ENCODE measurements at regions not wholly inside any gene's neighbourhood (a gene's known extent, or its start where the extent isn't known, plus 50 kb on each side); places are given as distances from the start of the nearest gene placed in this dataset.

DNA sequence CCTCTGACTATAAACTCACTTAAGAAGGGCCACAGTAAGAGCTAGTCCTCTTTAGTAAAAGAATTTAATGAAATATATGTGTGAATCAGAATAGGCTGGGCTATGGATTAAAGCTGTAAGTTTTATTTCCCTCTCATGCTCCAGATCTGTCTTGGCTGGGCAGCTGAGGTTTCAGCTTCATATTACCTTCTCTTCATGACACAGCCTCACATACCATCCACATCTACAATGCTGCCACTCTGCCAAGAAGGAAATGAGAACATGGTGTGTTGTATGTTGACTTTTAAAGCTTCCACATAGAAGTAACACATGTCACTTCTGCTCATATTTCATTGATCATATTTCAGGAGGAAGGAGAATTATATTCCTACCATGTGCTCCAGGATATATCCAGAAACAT, 776.0 kb upstream of the ACO1 start:
- TF ChIP-seq, protein P1, sequence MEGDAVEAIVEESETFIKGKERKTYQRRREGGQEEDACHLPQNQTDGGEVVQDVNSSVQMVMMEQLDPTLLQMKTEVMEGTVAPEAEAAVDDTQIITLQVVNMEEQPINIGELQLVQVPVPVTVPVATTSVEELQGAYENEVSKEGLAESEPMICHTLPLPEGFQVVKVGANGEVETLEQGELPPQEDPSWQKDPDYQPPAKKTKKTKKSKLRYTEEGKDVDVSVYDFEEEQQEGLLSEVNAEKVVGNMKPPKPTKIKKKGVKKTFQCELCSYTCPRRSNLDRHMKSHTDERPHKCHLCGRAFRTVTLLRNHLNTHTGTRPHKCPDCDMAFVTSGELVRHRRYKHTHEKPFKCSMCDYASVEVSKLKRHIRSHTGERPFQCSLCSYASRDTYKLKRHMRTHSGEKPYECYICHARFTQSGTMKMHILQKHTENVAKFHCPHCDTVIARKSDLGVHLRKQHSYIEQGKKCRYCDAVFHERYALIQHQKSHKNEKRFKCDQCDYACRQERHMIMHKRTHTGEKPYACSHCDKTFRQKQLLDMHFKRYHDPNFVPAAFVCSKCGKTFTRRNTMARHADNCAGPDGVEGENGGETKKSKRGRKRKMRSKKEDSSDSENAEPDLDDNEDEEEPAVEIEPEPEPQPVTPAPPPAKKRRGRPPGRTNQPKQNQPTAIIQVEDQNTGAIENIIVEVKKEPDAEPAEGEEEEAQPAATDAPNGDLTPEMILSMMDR (tag by site-specific recombination; IDR thresholded peaks at IDR 0.05), result no peak
- no peak for TF ChIP-seq ZNF776 (tag by site-specific recombination; IDR thresholded peaks at IDR 0.05; ENCODE audit: borderline replicate concordance)
- no peak for TF ChIP-seq ZBTB1 (tag by site-specific recombination; IDR thresholded peaks at IDR 0.05)
- TF ChIP-seq KLF1 (tag by site-specific recombination; IDR thresholded peaks at IDR 0.05), result no peak
- no peak for TF ChIP-seq HOXD13 (CRISPR knock-in tag; IDR thresholded peaks at IDR 0.05; ENCODE audit: borderline replicate concordance)
- TF ChIP-seq, protein P2, sequence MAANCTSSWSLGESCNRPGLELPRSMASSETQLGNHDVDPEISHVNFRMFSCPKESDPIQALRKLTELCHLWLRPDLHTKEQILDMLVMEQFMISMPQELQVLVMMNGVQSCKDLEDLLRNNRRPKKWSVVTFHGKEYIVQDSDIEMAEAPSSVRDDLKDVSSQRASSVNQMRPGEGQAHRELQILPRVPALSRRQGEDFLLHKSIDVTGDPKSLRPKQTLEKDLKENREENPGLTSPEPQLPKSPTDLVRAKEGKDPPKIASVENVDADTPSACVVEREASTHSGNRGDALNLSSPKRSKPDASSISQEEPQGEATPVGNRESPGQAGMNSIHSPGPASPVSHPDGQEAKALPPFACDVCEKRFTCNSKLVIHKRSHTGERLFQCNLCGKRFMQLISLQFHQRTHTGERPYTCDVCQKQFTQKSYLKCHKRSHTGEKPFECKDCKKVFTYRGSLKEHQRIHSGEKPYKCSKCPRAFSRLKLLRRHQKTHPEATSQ (tag by site-specific recombination; IDR thresholded peaks at IDR 0.05), result no peak
- TF ChIP-seq, protein P3, sequence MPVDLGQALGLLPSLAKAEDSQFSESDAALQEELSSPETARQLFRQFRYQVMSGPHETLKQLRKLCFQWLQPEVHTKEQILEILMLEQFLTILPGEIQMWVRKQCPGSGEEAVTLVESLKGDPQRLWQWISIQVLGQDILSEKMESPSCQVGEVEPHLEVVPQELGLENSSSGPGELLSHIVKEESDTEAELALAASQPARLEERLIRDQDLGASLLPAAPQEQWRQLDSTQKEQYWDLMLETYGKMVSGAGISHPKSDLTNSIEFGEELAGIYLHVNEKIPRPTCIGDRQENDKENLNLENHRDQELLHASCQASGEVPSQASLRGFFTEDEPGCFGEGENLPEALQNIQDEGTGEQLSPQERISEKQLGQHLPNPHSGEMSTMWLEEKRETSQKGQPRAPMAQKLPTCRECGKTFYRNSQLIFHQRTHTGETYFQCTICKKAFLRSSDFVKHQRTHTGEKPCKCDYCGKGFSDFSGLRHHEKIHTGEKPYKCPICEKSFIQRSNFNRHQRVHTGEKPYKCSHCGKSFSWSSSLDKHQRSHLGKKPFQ (tag by site-specific recombination; IDR thresholded peaks at IDR 0.05), result no peak
- TF ChIP-seq, protein P4, sequence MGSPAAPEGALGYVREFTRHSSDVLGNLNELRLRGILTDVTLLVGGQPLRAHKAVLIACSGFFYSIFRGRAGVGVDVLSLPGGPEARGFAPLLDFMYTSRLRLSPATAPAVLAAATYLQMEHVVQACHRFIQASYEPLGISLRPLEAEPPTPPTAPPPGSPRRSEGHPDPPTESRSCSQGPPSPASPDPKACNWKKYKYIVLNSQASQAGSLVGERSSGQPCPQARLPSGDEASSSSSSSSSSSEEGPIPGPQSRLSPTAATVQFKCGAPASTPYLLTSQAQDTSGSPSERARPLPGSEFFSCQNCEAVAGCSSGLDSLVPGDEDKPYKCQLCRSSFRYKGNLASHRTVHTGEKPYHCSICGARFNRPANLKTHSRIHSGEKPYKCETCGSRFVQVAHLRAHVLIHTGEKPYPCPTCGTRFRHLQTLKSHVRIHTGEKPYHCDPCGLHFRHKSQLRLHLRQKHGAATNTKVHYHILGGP (tag by site-specific recombination; IDR thresholded peaks at IDR 0.05), result no peak
- TF ChIP-seq ZNF138 (tag by site-specific recombination; IDR thresholded peaks at IDR 0.05; ENCODE audit: borderline replicate concordance), result no peak
- TF ChIP-seq SP2 (tag by site-specific recombination; IDR thresholded peaks at IDR 0.05), result no peak
- TF ChIP-seq, protein P5, sequence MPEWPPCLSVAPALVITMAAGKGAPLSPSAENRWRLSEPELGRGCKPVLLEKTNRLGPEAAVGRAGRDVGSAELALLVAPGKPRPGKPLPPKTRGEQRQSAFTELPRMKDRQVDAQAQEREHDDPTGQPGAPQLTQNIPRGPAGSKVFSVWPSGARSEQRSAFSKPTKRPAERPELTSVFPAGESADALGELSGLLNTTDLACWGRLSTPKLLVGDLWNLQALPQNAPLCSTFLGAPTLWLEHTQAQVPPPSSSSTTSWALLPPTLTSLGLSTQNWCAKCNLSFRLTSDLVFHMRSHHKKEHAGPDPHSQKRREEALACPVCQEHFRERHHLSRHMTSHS (tag by site-specific recombination; IDR thresholded peaks at IDR 0.05), result no peak
- no peak for TF ChIP-seq ZNF114 (tag by site-specific recombination; IDR thresholded peaks at IDR 0.05)

Measured in HEK293 (cell line).